Heart left ventricle (tissue), 13 donors: ENCODE measurements at regions not wholly inside any gene's neighbourhood (a gene's known extent, or its start where the extent isn't known, plus 50 kb on each side); places are given as distances from the start of the nearest gene placed in this dataset.

Experiments used
- CTCF ChIP-seq, 12 donors: fragments of 200-600 bp; sonication (generic) in 4 of 12; IDR thresholded peaks; one replicate each; pipeline versions ENCODE4 v1.5.0 to v1.8.0; 2018 to 2022; ENCODE audit warnings: antibody characterized with exemption in 12 of 12, mild to moderate bottlenecking in 5 of 12
- POLR2A ChIP-seq, 2 donors: fragments of 450-650 bp; IDR thresholded peaks; one replicate each; pipeline ENCODE4 v1.6.1; 2017; ENCODE audit warnings: antibody characterized with exemption in 2 of 2, mild to moderate bottlenecking in 2 of 2, moderate library complexity in 2 of 2
- donor health status: ischemic (EF 13 %, LVEDD 7.1; RV severe dilation, severe dysfunction).
- donor health status: DM: no; HTN: yes; CAD: no.
- donor health status: DM: no; HTN: no; CAD: no.
- donor health status: ischemic (EF 25% LVEDD 6.9; RV normal size, moderate dysfunction).
- donor health status: ischemic (EF 25% LVEDD 5.7; RV mildly dilated, moderate dysfunction).
- donor health status: ischemic (EF 35%, LVEDD 5.7; RV mildly dilated, moderate dysfunction).
- donor health status: nonischemic (EF 11% LVEDD 7.7; RV severe dilation, severe dysfunction).
- donor health status: DM: yes; HTN: yes; CAD: no.
- donor health status: PGD.
- donor health status: ischemic (EF 29% LVEDD 5.4; RV normal size, mild dysfunction).
- donor health status: nonischemic (EF 23%, LVEDD 6.1; RV moderate dilation, normal function).

- TF ChIP-seq CTCF (IDR thresholded peaks at IDR 0.05) (no peak), POLR2A (IDR thresholded peaks at IDR 0.05) (no peak)
Observed at GRCh38 chr6:67768972-67769371, 866.1 kb upstream of the ADGRB3 start.
